ENCODE measurements at regions not wholly inside any gene's neighbourhood (a gene's known extent, or its start where the extent isn't known, plus 50 kb on each side); places are given as distances from the start of the nearest gene placed in this dataset.

- no peak for TF ChIP-seq ZNF362 (tag by site-specific recombination; IDR thresholded peaks at IDR 0.05)
- TF ChIP-seq ZBTB8A (tag by site-specific recombination; IDR thresholded peaks at IDR 0.05) = no peak
- no peak for TF ChIP-seq ZNF571 (tag by site-specific recombination; IDR thresholded peaks at IDR 0.05)
- no peak for TF ChIP-seq ZNF114 (tag by site-specific recombination; IDR thresholded peaks at IDR 0.05)
- TF ChIP-seq ZSCAN5A (tag by site-specific recombination; IDR thresholded peaks at IDR 0.05) = no peak
- TF ChIP-seq ZNF354C (tag by site-specific recombination; IDR thresholded peaks at IDR 0.05; ENCODE audit: borderline replicate concordance, low read depth) = no peak
- TF ChIP-seq ZNF133 (tag by site-specific recombination; IDR thresholded peaks at IDR 0.05) = no peak
- no peak for TF ChIP-seq ZNF513 (tag by site-specific recombination; IDR thresholded peaks at IDR 0.05)
- no peak for TF ChIP-seq ZXDB (tag by site-specific recombination; IDR thresholded peaks at IDR 0.05)
- TF ChIP-seq ZNF121 (tag by site-specific recombination; IDR thresholded peaks at IDR 0.05) = no peak
These were observed 289.8 kb downstream of the MAF start (continued) for GRCh38 chr16:79310710-79311109.

- ChIA-PET POLR2A (no interaction called here), CTCF (no interaction called here)
- no peak overlapping the region for H3K27ac ChIP-seq (ENCODE audit: extremely low read depth, low read depth, low read length)
- TF ChIP-seq ZNF785 (tag by site-specific recombination; IDR thresholded peaks at IDR 0.05) = no peak
- TF ChIP-seq ZNF560 (tag by site-specific recombination; IDR thresholded peaks at IDR 0.05; ENCODE audit: borderline replicate concordance) = no peak
- TF ChIP-seq ZBTB21 (tag by site-specific recombination; IDR thresholded peaks at IDR 0.05) = no peak
- TF ChIP-seq IKZF3 (tag by site-specific recombination; IDR thresholded peaks at IDR 0.05) = no peak
- TF ChIP-seq OSR2 (tag by site-specific recombination; IDR thresholded peaks at IDR 0.05) = no peak
- TF ChIP-seq RBAK (tag by site-specific recombination; IDR thresholded peaks at IDR 0.05) = no peak
- TF ChIP-seq ZNF544 (tag by site-specific recombination; IDR thresholded peaks at IDR 0.05) = no peak
- TF ChIP-seq KLF8 (tag by site-specific recombination; IDR thresholded peaks at IDR 0.05) = no peak
- no peak for TF ChIP-seq TCF7L2 (IDR thresholded peaks at IDR 0.05; ENCODE audit: borderline replicate concordance, low read depth, low read length)
- no peak for TF ChIP-seq ZSCAN18 (tag by site-specific recombination; IDR thresholded peaks at IDR 0.05)
- TF ChIP-seq GLIS2 (tag by site-specific recombination; IDR thresholded peaks at IDR 0.05) = no peak
- no peaks in the 10 kb centered on the region for H3K4me1 ChIP-seq (ENCODE audit: control insufficient read depth, insufficient read depth, low read length)
- no peaks in the 10 kb centered on the region for H3K9me3 ChIP-seq (ENCODE audit: control insufficient read depth, insufficient read depth, low read depth, low read length)
- H3K4me3 ChIP-seq (ENCODE audit: low read depth, low read length) = no peak overlapping the region
- no peaks in the 10 kb centered on the region for H3K36me3 ChIP-seq (ENCODE audit: control insufficient read depth in 2 of 2, insufficient read depth in 1 of 2, low read length in 2 of 2)
These were observed 290.9 kb downstream of the MAF start for GRCh38 chr16:79309606-79310005.

- Histone ChIP-seq H3K36me3 (ENCODE audit: control insufficient read depth in 2 of 2, insufficient read depth in 1 of 2, low read length in 2 of 2) (no peaks in the 10 kb centered on the region), H3K27ac (ENCODE audit: extremely low read depth, low read depth, low read length) (no peak overlapping the region), H3K4me1 (ENCODE audit: control insufficient read depth, insufficient read depth, low read length) (no peaks in the 10 kb centered on the region), H3K4me3 (ENCODE audit: low read depth, low read length) (no peak overlapping the region), H3K9me3 (ENCODE audit: control insufficient read depth, insufficient read depth, low read depth, low read length) (no peaks in the 10 kb centered on the region)
- ChIA-PET POLR2A (no interaction called here), CTCF (interaction anchor here (0.7 kb wide), 1 partner anchor 32 kb away, joined by 3 read pairs; no protein-coding TSS in a partner anchor)
- TF ChIP-seq ZNF16 (tag by site-specific recombination; IDR thresholded peaks at IDR 0.05; ENCODE audit: low read depth) (no peak), ZNF645 (tag by site-specific recombination; IDR thresholded peaks at IDR 0.05) (no peak), ZNF26 (tag by site-specific recombination; IDR thresholded peaks at IDR 0.05) (no peak), ZNF561 (tag by site-specific recombination; IDR thresholded peaks at IDR 0.05; ENCODE audit: borderline replicate concordance) (no peak), ZBTB44 (tag by site-specific recombination; IDR thresholded peaks at IDR 0.05) (no peak), ZNF571 (tag by site-specific recombination; IDR thresholded peaks at IDR 0.05) (no peak)
These were observed 293.3 kb downstream of the MAF start for GRCh38 chr16:79307214-79307613.

Data from HEK293 (cell line).